ENCODE measurements at regions not wholly inside any gene's neighbourhood (a gene's known extent, or its start where the extent isn't known, plus 50 kb on each side); places are given as distances from the start of the nearest gene placed in this dataset.
A peak's percentile ranks its signal among the peaks of the same experiment; 100 is the strongest.
"Not testable (repeated sequence)": the region's sequence is repeated elsewhere in the genome, so short reads cannot be mapped to it uniquely, and the experiment has no call there.

DNA sequence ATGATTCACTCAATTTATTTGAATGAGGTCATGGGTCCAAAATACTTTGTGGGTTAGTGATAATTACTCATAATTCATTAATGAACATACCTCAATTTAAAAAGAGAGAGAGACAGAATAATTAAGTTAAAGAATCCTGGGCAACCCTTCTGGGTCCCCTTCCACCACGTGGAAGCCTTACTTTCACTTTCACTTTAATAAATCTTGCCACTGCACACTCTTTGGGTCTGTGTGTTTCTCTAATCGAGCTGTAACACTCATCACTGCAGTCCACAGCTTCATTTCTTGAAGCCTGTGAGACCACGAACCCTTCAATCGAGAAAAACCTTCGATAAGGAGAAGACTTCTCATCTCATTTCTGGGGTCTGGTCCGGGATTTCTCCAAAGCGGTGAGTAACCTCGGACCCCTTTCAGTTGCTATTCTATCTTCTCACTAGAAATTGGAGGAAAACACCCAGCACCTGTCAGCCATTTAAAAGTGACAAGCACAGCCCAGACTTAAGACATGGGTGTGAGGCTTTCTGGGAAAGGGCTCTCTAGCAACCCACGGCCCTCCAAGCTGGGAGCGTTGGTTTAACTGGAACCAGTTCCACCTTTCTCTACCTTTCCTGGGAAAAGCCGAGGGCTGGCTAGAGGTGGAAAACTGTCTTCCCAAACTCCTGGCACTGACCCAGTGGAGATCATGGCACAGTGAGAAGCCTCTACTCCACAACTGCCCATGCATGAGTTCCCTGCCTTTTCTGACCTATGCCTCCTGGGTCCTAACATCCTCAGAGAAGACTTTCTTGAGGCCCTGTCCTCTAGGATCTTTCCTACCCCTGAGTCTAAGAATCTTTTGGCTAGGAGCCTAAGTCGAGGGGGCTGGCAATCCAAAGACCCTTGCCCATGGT is 148.8 kb upstream of the ATF7IP start:
- 73 to 77% methylated on average over 12 of the region's 12 CpGs for WGBS, 2 donors
- Histone ChIP-seq H3K36me3 (ENCODE audit: control insufficient read depth in 2 of 2, insufficient read depth in 2 of 2, low read length in 1 of 2) (no peaks in the 10 kb centered on the region), H3K9me3 (ENCODE audit: control insufficient read depth in 2 of 2, insufficient read depth in 1 of 2, low read depth in 1 of 2, low read length in 1 of 2) (no peaks in the 10 kb centered on the region), H3K4me3 (ENCODE audit: low read depth in 1 of 2, low read length in 2 of 2) (peak overlapping the region in 1 of 2 donors; percentile 15), H3K27ac (ENCODE audit: low read depth in 2 of 2, low read length in 1 of 2) (no peak overlapping the region), H3K27me3 (ENCODE audit: control insufficient read depth in 1 of 2, insufficient read depth in 2 of 2, low read length in 2 of 2) (no peaks in the 10 kb centered on the region), H3K4me1 (ENCODE audit: control insufficient read depth in 2 of 2, insufficient read depth in 2 of 2, low read length in 1 of 2) (peaks cover 0 to 4% of the 10 kb centered on the region in 2 donors)

DNA sequence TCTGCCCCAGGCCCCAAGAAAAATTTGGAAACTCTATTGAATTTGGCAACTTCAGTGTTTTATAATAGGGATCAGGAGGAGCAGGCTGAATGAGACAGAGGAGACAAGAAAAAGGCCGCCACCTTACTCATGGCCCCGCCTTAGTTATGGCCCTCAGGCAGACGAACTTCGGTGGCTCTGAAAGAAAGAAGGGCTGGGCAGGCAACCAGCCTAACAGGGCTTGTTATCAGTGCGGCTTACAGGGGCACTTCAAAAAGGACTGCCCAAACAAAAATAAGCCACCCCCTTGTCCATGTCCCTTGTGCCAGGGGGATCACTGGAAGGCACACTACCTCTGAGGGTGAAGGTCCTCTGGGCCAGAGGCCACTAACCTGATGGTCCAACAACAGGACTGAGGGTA is 146.3 kb upstream of the ATF7IP start:
- no peaks in the 10 kb centered on the region for H3K27me3 ChIP-seq (ENCODE audit: control insufficient read depth in 1 of 2, insufficient read depth in 2 of 2, low read length in 2 of 2)
- H3K36me3 ChIP-seq (ENCODE audit: control insufficient read depth in 2 of 2, insufficient read depth in 2 of 2, low read length in 1 of 2): no peaks in the 10 kb centered on the region
- H3K27ac ChIP-seq (ENCODE audit: low read depth in 2 of 2, low read length in 1 of 2): peak overlapping the region; percentile 40 to 50
- peaks cover 0 to 4% of the 10 kb centered on the region in 2 donors for H3K4me1 ChIP-seq (ENCODE audit: control insufficient read depth in 2 of 2, insufficient read depth in 2 of 2, low read length in 1 of 2)
- no peaks in the 10 kb centered on the region for H3K9me3 ChIP-seq (ENCODE audit: control insufficient read depth in 2 of 2, insufficient read depth in 1 of 2, low read depth in 1 of 2, low read length in 1 of 2)
- WGBS, 2 donors: 58 to 62% methylated on average over 5 of the region's 5 CpGs
- H3K4me3 ChIP-seq (ENCODE audit: low read depth in 1 of 2, low read length in 2 of 2): no peak overlapping the region

DNA sequence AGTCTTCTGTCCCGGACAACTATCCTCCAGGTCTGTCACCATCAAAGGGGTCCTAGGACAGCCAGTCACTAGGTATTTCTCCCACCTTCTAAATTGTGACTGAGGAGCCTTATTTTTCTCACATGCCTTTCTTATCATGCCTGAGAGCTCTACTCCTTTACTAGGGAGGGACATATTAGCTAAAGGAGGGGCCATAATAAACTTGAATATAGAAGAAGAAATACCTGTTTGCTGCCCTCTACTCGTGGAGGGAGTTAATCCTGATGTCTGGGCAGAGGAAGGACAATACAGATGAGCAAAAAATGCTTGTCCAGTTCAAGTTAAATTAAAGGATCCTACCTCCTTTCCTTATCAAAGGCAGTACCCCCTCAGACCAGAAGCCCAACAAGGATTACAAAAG is 145.8 kb upstream of the ATF7IP start:
- not testable (repeated sequence) for H3K9me3 ChIP-seq (ENCODE audit: control insufficient read depth in 2 of 2, insufficient read depth in 1 of 2, low read depth in 1 of 2, low read length in 1 of 2); H3K4me1 ChIP-seq (ENCODE audit: control insufficient read depth in 2 of 2, insufficient read depth in 2 of 2, low read length in 1 of 2); H3K4me3 ChIP-seq (ENCODE audit: low read depth in 1 of 2, low read length in 2 of 2); H3K27me3 ChIP-seq (ENCODE audit: control insufficient read depth in 1 of 2, insufficient read depth in 2 of 2, low read length in 2 of 2); H3K36me3 ChIP-seq (ENCODE audit: control insufficient read depth in 2 of 2, insufficient read depth in 2 of 2, low read length in 1 of 2)
- 66% methylated on average over 2 of the region's 2 CpGs for WGBS, 2 donors
- H3K27ac ChIP-seq (ENCODE audit: low read depth in 2 of 2, low read length in 1 of 2): peak overlapping the region; percentile 40 to 50

DNA sequence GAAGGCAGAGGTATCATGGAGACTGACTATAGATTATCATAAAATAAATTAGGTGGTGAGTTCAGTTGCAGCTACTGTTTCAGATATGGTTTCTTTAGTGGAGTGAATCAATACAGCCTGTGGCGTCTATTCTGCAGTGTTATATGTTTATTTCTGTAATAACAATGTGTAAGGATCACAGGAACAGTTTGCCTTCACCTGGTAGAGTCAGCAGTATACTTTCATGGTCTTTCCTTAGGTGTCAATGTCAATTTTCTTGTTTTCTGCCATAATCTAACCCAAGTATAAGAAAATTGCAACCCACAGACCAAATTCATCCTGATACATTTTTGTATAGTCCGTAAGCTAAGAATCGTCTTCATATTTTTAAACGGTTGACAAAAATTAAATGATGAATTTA is 140.4 kb upstream of the ATF7IP start:
- no peaks in the 10 kb centered on the region for H3K4me1 ChIP-seq (ENCODE audit: control insufficient read depth in 2 of 2, insufficient read depth in 2 of 2, low read length in 1 of 2)
- no peaks in the 10 kb centered on the region for H3K27me3 ChIP-seq (ENCODE audit: control insufficient read depth in 1 of 2, insufficient read depth in 2 of 2, low read length in 2 of 2)
- 92 to 94% methylated on average over 4 of the region's 4 CpGs for WGBS, 2 donors
- H3K27ac ChIP-seq (ENCODE audit: low read depth in 2 of 2, low read length in 1 of 2): no peak overlapping the region
- H3K9me3 ChIP-seq (ENCODE audit: control insufficient read depth in 2 of 2, insufficient read depth in 1 of 2, low read depth in 1 of 2, low read length in 1 of 2): no peaks in the 10 kb centered on the region
- no peak overlapping the region for H3K4me3 ChIP-seq (ENCODE audit: low read depth in 1 of 2, low read length in 2 of 2)
- H3K36me3 ChIP-seq (ENCODE audit: control insufficient read depth in 2 of 2, insufficient read depth in 2 of 2, low read length in 1 of 2): no peaks in the 10 kb centered on the region

DNA sequence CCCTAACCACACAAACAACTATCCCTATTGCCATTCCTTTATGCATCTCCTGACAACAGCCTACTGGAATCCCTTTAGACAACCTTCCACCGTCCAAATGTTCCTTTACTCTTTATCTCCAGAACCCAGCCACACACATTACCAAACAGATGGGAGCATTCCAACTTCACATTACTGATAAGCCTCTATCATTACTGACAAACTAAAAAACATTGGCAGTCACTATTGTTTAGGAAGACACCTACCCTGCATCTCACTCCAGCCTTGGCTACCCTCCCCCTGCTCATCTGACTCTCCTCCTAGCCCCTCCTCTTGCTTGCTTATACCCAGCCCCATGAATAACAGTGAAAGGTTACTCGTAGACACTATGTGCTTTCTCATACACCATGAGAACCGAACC is 130.3 kb upstream of the ATF7IP start:
- WGBS, 2 donors: 81% methylated on average over 3 of the region's 3 CpGs
- not testable (repeated sequence) for H3K27me3 ChIP-seq (ENCODE audit: control insufficient read depth in 1 of 2, insufficient read depth in 2 of 2, low read length in 2 of 2); H3K36me3 ChIP-seq (ENCODE audit: control insufficient read depth in 2 of 2, insufficient read depth in 2 of 2, low read length in 1 of 2); H3K4me1 ChIP-seq (ENCODE audit: control insufficient read depth in 2 of 2, insufficient read depth in 2 of 2, low read length in 1 of 2); H3K4me3 ChIP-seq (ENCODE audit: low read depth in 1 of 2, low read length in 2 of 2); H3K9me3 ChIP-seq (ENCODE audit: control insufficient read depth in 2 of 2, insufficient read depth in 1 of 2, low read depth in 1 of 2, low read length in 1 of 2); H3K27ac ChIP-seq (ENCODE audit: low read depth in 2 of 2, low read length in 1 of 2)

DNA sequence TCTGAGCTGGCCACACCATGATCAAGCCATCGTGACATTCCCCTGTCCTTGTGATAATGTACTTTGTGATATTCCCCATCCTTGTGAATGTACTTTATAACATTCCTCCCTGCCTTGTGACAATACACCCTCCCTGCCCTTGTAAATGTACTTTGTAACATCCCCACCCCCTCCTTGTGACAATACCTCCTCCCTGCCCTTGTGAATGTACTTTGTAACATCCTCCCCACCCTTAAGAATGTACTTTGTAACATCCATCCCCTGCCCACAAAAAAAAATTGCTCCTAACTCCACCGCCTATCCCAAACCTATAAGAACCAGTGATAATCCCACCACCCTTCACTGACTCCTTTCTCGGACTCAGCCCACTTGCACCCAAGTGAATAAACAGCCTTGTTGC is 128.8 kb upstream of the ATF7IP start:
- not testable (repeated sequence) for H3K27me3 ChIP-seq (ENCODE audit: control insufficient read depth in 1 of 2, insufficient read depth in 2 of 2, low read length in 2 of 2); H3K36me3 ChIP-seq (ENCODE audit: control insufficient read depth in 2 of 2, insufficient read depth in 2 of 2, low read length in 1 of 2); H3K9me3 ChIP-seq (ENCODE audit: control insufficient read depth in 2 of 2, insufficient read depth in 1 of 2, low read depth in 1 of 2, low read length in 1 of 2); H3K4me3 ChIP-seq (ENCODE audit: low read depth in 1 of 2, low read length in 2 of 2); H3K4me1 ChIP-seq (ENCODE audit: control insufficient read depth in 2 of 2, insufficient read depth in 2 of 2, low read length in 1 of 2); H3K27ac ChIP-seq (ENCODE audit: low read depth in 2 of 2, low read length in 1 of 2)
- WGBS, 2 donors: 93 to 94% methylated on average over 3 of the region's 3 CpGs

DNA sequence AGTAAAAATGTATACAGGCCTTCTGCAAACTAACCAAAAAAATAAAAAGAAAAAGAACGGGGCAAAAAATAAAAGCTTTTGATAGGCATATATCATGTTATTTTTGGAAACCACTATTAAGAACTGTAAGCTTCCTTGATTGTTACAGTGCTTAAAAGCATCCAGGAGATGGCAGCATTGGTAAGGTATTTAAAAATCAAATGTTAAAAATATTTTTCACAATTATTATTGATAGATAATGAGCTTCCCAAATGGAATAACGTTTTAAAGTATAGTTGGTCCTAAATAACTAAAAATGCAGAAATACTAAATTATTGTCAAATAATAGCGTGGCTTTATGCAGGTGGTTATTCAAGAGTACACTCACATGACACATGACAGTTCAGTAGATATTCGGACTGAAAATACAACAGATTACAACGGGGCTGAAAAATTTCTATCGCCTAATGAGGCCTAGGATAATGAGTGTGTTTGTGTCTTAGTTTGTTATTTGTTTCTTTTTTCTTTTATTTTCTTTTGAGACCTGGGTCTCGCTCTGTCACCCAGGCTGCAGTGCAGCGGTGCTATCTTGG is 127.2 kb upstream of the ATF7IP start:
- H3K27ac ChIP-seq (ENCODE audit: low read depth in 2 of 2, low read length in 1 of 2): no peak overlapping the region
- peaks cover 0 to 2% of the 10 kb centered on the region in 2 donors for H3K9me3 ChIP-seq (ENCODE audit: control insufficient read depth in 2 of 2, insufficient read depth in 1 of 2, low read depth in 1 of 2, low read length in 1 of 2)
- peaks cover 0 to 3% of the 10 kb centered on the region in 2 donors for H3K4me1 ChIP-seq (ENCODE audit: control insufficient read depth in 2 of 2, insufficient read depth in 2 of 2, low read length in 1 of 2)
- no peak overlapping the region for H3K4me3 ChIP-seq (ENCODE audit: low read depth in 1 of 2, low read length in 2 of 2)
- H3K36me3 ChIP-seq (ENCODE audit: control insufficient read depth in 2 of 2, insufficient read depth in 2 of 2, low read length in 1 of 2): no peaks in the 10 kb centered on the region
- H3K27me3 ChIP-seq (ENCODE audit: control insufficient read depth in 1 of 2, insufficient read depth in 2 of 2, low read length in 2 of 2): no peaks in the 10 kb centered on the region
- 55% methylated on average over 8 of the region's 8 CpGs for WGBS, 2 donors

DNA sequence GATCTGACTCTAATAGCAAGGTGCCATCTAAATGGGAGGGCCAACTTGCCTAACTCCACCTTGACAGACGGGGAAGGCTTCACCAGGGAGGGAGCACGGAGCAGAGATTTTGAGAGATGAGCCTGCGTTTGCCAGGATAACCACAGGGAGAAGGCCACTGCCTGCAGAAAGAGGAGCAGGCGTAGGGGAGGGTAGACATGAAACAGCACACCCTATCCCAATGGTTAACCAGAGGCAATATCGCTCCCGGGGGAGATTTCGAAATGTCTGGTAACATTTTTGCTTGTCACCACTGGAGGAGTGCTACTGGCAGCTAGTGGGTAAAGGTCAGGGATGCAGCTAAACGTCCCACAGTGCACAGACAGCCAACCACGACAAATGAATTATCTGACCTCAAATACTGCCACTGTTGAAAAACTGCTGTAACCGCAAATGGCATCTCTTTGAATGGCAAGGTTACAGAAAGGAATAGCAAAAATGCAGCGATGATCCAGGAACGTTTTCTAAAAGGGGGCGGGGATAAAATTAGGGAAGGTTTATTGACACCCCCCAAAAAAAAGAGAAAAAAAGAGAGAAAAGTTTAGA is 126.0 kb upstream of the ATF7IP start:
- H3K9me3 ChIP-seq (ENCODE audit: control insufficient read depth in 2 of 2, insufficient read depth in 1 of 2, low read depth in 1 of 2, low read length in 1 of 2): peaks cover 0 to 5% of the 10 kb centered on the region in 2 donors
- H3K4me1 ChIP-seq (ENCODE audit: control insufficient read depth in 2 of 2, insufficient read depth in 2 of 2, low read length in 1 of 2): peaks cover 0 to 3% of the 10 kb centered on the region in 2 donors
- peak overlapping the region; percentile 30 to 77 for H3K27ac ChIP-seq (ENCODE audit: low read depth in 2 of 2, low read length in 1 of 2)
- no peaks in the 10 kb centered on the region for H3K36me3 ChIP-seq (ENCODE audit: control insufficient read depth in 2 of 2, insufficient read depth in 2 of 2, low read length in 1 of 2)
- H3K4me3 ChIP-seq (ENCODE audit: low read depth in 1 of 2, low read length in 2 of 2): no peak overlapping the region
- H3K27me3 ChIP-seq (ENCODE audit: control insufficient read depth in 1 of 2, insufficient read depth in 2 of 2, low read length in 2 of 2): no peaks in the 10 kb centered on the region
- WGBS, 2 donors: 54 to 59% methylated on average over 13 of the region's 13 CpGs

DNA sequence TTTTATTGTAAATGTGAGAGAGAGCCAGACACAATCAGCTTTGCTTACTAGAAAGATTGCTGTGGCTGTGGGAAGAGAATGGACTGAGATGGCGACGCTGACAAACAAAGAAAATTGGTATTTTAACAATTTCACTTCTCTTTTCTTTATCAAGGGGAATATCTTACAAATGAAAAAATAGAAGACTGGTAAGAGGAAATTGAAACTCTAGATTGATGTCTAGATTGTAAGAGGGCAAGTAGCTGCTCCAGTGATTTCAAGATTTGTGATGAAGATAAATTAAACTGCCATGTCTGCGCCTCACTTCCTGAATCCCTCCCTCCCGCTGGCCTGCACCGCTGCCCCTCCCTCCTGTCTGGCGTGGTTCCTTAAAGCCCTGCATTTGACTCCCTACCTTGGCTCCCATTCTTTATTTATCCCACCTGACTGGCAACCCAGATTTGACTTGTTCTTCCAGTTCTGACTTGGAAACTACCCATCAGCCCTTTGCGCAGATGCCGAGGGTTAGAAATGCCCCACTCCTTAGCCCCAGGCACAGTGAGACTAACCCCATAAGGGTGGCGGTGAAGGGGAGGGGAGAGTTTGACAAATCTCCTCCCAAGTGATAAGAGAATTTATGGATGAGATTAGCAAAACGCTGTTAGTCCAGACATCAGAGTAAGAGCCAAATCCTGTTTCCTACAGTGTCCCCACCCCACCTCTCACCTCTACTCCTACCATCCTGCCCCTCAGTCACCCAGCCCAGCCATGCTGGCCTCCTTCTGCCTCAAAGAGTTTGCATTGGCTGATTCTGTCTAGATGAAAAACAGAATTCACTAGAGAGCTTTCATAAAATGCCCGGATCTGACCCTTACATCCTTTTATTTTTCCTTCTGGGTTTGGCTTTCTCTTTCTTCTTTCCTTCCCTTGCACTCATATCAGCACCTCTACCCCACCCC is 125.3 kb upstream of the ATF7IP start:
- WGBS, 2 donors: 37 to 45% methylated on average over 11 of the region's 11 CpGs
- peak overlapping the region; percentile 57 to 83 for H3K27ac ChIP-seq (ENCODE audit: low read depth in 2 of 2, low read length in 1 of 2)

More for the DNA sequence above, 125.3 kb upstream of the ATF7IP start:
- Histone ChIP-seq H3K27me3 (ENCODE audit: control insufficient read depth in 1 of 2, insufficient read depth in 2 of 2, low read length in 2 of 2) (no peaks in the 10 kb centered on the region), H3K9me3 (ENCODE audit: control insufficient read depth in 2 of 2, insufficient read depth in 1 of 2, low read depth in 1 of 2, low read length in 1 of 2) (peaks cover 0 to 5% of the 10 kb centered on the region in 2 donors), H3K4me3 (ENCODE audit: low read depth in 1 of 2, low read length in 2 of 2) (no peak overlapping the region), H3K36me3 (ENCODE audit: control insufficient read depth in 2 of 2, insufficient read depth in 2 of 2, low read length in 1 of 2) (no peaks in the 10 kb centered on the region), H3K4me1 (ENCODE audit: control insufficient read depth in 2 of 2, insufficient read depth in 2 of 2, low read length in 1 of 2) (peaks cover 0 to 3% of the 10 kb centered on the region in 2 donors)
